ENCODE measurements at regions not wholly inside any gene's neighbourhood (a gene's known extent, or its start where the extent isn't known, plus 50 kb on each side); places are given as distances from the start of the nearest gene placed in this dataset.

- TF ChIP-seq POLR2AphosphoS5 (IDR thresholded peaks at IDR 0.05) (no peak), POLR2A (IDR thresholded peaks at IDR 0.05) (no peak)
Observed at GRCh38 chr12:58819345-58819744, 101.0 kb downstream of the LRIG3 start.

All from gastroesophageal sphincter (tissue), 2 donors.